Activated CD8-positive, alpha-beta T cell treated with anti-CD3 and anti-CD28 coated beads for 36 hours (primary cell): ENCODE measurements at regions not wholly inside any gene's neighbourhood (a gene's known extent, or its start where the extent isn't known, plus 50 kb on each side); places are given as distances from the start of the nearest gene placed in this dataset.

ENCODE experiments used
- ATAC-seq: fragments of 200-7000 bp; cut with Tn5 transposase; one replicate; pipeline ENCODE4 v1.10.0; 2021; ENCODE audit warnings: mild to moderate bottlenecking, moderate library complexity
- CTCF ChIA-PET: fragments of 350-600 bp; sonication (Branson Sonifier 250); formaldehyde crosslinking; loops from one replicate; lab custom pipeline; 2021; ENCODE audit warnings: antibody characterized with exemption; lab: Charles Lee
- POLR2A ChIA-PET: fragments of 350-600 bp; sonication (Branson Sonifier 250); formaldehyde crosslinking; loops from one replicate; lab custom pipeline; 2021; ENCODE audit warnings: antibody characterized with exemption; lab: Charles Lee
- DNase-seq: peaks from one replicate; pipeline ENCODE4 v3.0.0-alpha.2; 2020
- H3K27ac Mint-ChIP-seq: one replicate; pipeline ENCODE4 v1.8.0; 2021; ENCODE audit warnings: mild to moderate bottlenecking, mixed read lengths
- H3K27me3 Mint-ChIP-seq: one replicate; pipeline ENCODE4 v1.8.0; 2021; ENCODE audit warnings: mixed read lengths
- H3K36me3 Mint-ChIP-seq: one replicate; pipeline ENCODE4 v1.8.0; 2021; ENCODE audit warnings: low read depth, mixed read lengths
- H3K4me1 Mint-ChIP-seq: one replicate; pipeline ENCODE4 v1.8.0; 2021; ENCODE audit warnings: low read depth, mixed read lengths
- H3K4me3 Mint-ChIP-seq: one replicate; pipeline ENCODE4 v1.8.0; 2021; ENCODE audit warnings: mild to moderate bottlenecking, moderate library complexity, mixed read lengths
- H3K9me3 Mint-ChIP-seq: one replicate; pipeline ENCODE4 v1.8.0; 2021; ENCODE audit warnings: mixed read lengths
- intact Hi-C: fragments of 100-400 bp; cut with micrococcal nuclease; formaldehyde crosslinking; loops from one replicate; pipeline ENCODE4 v1.10.0; 2022
- TF ChIP-seq, protein P1 (sequence below): fragments of 200-600 bp; IDR thresholded peaks from one replicate; pipeline ENCODE4 v1.8.0; 2022; ENCODE audit warnings: antibody characterized with exemption, mild to moderate bottlenecking

DNA sequence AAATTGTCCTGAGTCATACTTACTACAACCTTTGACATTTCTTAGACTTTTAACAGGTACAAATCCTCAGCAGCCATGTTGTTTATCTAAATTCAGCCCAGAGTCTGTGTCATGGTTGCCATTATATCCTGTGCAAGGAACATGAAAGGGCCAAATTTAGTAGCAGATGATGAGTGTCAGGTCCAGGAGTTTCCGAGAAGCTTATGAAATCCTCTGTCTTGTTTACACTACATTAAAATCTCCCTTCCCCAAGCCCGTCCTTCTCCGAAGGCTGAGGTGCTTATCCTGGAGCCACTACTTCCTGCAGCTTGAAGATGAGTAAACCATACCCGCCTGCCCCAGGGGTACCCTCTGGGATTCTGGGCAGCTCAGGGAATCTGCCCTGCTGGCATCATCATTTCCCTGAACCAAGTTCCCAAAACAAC, 102.6 kb upstream of the SERP2 start:
- H3K27me3 Mint-ChIP-seq: no peaks in the 10 kb centered on the region
- no peak overlapping the region for H3K27ac Mint-ChIP-seq
- CTCF ChIA-PET: no interaction called here
- DNase-seq: no peak
- H3K4me3 Mint-ChIP-seq: no peak overlapping the region
- peaks cover 37% of the 10 kb centered on the region for H3K4me1 Mint-ChIP-seq
- TF ChIP-seq, protein P1, sequence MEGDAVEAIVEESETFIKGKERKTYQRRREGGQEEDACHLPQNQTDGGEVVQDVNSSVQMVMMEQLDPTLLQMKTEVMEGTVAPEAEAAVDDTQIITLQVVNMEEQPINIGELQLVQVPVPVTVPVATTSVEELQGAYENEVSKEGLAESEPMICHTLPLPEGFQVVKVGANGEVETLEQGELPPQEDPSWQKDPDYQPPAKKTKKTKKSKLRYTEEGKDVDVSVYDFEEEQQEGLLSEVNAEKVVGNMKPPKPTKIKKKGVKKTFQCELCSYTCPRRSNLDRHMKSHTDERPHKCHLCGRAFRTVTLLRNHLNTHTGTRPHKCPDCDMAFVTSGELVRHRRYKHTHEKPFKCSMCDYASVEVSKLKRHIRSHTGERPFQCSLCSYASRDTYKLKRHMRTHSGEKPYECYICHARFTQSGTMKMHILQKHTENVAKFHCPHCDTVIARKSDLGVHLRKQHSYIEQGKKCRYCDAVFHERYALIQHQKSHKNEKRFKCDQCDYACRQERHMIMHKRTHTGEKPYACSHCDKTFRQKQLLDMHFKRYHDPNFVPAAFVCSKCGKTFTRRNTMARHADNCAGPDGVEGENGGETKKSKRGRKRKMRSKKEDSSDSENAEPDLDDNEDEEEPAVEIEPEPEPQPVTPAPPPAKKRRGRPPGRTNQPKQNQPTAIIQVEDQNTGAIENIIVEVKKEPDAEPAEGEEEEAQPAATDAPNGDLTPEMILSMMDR: no peak
- ATAC-seq: no peak
- no peaks in the 10 kb centered on the region for H3K36me3 Mint-ChIP-seq
- intact Hi-C loops: no loop called here
- POLR2A ChIA-PET: no interaction called here
- H3K9me3 Mint-ChIP-seq: no peaks in the 10 kb centered on the region

DNA sequence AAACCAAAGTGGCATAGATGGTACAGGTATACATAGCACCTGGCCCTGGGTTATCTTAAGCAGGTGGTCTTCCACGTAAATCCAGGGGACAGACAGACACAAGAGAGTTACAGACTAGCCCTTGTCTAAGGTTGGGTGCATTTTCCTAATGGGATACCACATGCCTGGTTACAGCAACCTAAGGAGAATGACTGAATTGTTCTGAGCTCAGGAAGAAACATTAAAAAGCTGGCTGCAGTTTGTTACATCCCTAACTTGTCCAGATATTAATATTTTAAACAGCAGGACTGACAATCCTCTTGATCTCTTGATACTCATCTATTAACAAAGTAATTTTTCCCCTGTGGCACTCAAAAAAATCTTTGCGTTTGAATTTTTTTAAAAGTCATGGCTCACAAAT, 102.2 kb upstream of the SERP2 start:
- Mint-ChIP-seq H3K27me3 (no peaks in the 10 kb centered on the region), H3K9me3 (no peaks in the 10 kb centered on the region), H3K4me3 (no peak overlapping the region), H3K27ac (no peak overlapping the region), H3K36me3 (no peaks in the 10 kb centered on the region), H3K4me1 (peaks cover 37% of the 10 kb centered on the region)
- no peak for DNase-seq
- no peak for ATAC-seq
- intact Hi-C loops: no loop called here
- ChIA-PET POLR2A (no interaction called here), CTCF (no interaction called here)
- TF ChIP-seq, protein P1: no peak

DNA sequence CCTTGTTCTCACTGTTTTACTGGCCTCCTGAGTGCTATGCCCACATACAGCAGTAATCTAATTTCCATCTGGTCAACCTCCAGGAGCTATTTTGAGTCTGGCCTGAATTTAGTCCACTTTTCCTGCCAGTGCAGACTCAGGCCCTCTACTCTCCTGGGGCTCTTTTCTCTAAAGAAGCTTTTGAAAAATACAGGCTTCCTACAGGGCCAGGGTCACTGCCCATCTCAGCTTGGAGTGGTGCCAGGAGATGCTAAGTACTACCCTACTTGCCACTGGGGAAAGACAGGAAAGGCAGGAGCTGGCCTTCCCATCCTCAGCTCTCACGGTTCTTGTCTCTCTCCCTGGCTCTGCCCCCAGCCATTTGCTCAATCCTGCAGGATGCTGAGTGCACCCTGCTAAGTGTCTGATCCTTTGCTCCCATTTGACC, 101.7 kb upstream of the SERP2 start:
- no peak overlapping the region for H3K27ac Mint-ChIP-seq
- no peak overlapping the region for H3K4me3 Mint-ChIP-seq
- TF ChIP-seq, protein P1: no peak

DNA sequence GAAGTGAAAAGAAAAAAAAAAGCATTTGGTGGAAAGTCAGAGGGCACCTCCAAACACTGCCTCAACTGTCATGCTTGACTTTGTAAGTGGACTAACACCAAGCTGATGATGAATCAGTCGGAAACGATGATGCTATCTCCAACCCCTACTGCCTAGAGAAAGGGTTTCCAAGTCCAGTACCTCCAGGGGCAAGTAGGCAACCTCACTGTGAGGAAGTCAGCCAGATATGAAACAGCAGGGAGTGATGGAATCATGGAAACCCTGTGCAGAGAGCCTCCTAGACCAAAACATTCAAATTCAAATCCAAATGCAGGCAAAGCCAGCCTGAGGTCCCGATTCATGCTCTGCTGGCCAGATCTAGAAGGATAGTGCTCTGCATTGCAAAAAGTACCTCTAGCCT, 100.9 kb upstream of the SERP2 start:
- TF ChIP-seq, protein P1: no peak
- H3K4me3 Mint-ChIP-seq: no peak overlapping the region
- H3K9me3 Mint-ChIP-seq: no peaks in the 10 kb centered on the region
- H3K36me3 Mint-ChIP-seq: no peaks in the 10 kb centered on the region
- DNase-seq: no peak
- H3K27ac Mint-ChIP-seq: no peak overlapping the region
- intact Hi-C loops: no loop called here
- no peaks in the 10 kb centered on the region for H3K27me3 Mint-ChIP-seq
- ChIA-PET POLR2A (interaction anchor here (1.6 kb wide), 1 partner anchor 10 kb away, joined by 4 read pairs; no protein-coding TSS in a partner anchor), CTCF (no interaction called here)
- no peak for ATAC-seq
- H3K4me1 Mint-ChIP-seq: peaks cover 39% of the 10 kb centered on the region

More for the DNA sequence above, 101.7 kb upstream of the SERP2 start:
- no peaks in the 10 kb centered on the region for H3K9me3 Mint-ChIP-seq
- intact Hi-C loops: no loop called here
- CTCF ChIA-PET: no interaction called here
- ATAC-seq (no peak), DNase-seq (no peak)
- H3K4me1 Mint-ChIP-seq: peaks cover 37% of the 10 kb centered on the region
- H3K27me3 Mint-ChIP-seq: no peaks in the 10 kb centered on the region
- H3K36me3 Mint-ChIP-seq: no peaks in the 10 kb centered on the region
- POLR2A ChIA-PET: no interaction called here

DNA sequence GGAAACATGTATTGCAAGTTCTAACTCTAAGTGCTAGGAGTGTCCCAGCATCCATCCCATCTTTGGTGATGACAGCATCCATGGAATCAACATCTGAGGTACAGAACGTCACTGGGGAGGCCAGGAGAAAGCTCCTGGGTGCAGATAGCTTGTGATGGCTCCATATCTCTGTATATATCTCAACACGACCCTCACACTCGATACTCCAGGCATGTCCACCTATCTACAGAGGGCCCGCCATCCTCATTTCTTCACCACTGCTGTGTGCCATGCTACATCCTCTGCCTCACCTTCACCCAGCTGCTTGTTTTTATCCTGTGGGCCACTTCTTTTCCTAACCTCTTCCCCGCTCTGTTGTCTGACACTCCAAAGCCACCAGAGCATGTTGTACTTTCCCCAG, 100.4 kb upstream of the SERP2 start:
- ATAC-seq (no peak), DNase-seq (no peak)
- intact Hi-C loops: no loop called here
- Mint-ChIP-seq H3K36me3 (no peaks in the 10 kb centered on the region), H3K4me3 (no peak overlapping the region), H3K4me1 (peaks cover 44% of the 10 kb centered on the region), H3K27ac (peak overlapping the region; percentile 91), H3K27me3 (no peaks in the 10 kb centered on the region), H3K9me3 (no peaks in the 10 kb centered on the region)
- ChIA-PET POLR2A (interaction anchor here (0.6 to 2.3 kb wide), 3 partner anchors 11 to 161 kb away, joined by 4 to 8 read pairs (median 4); no protein-coding TSS in a partner anchor), CTCF (interaction anchor here (1.1 kb wide), 1 partner anchor 82 kb away, joined by 3 read pairs; no protein-coding TSS in a partner anchor)
- TF ChIP-seq, protein P1: no peak
